PC-9 (cell line): ENCODE measurements at regions not wholly inside any gene's neighbourhood (a gene's known extent, or its start where the extent isn't known, plus 50 kb on each side); places are given as distances from the start of the nearest gene placed in this dataset.
"Not testable (repeated sequence)": the region's sequence is repeated elsewhere in the genome, so short reads cannot be mapped to it uniquely, and the experiment has no call there.

Source experiments
- CTCF ChIP-seq: fragments of 200-600 bp; sonication (generic); conservative IDR thresholded peaks from 2 replicates; pipeline ENCODE4 v1.6.1; 2017; ENCODE audit warnings: mixed run types, antibody characterized with exemption, mild to moderate bottlenecking, moderate library complexity
- EZH2 ChIP-seq: fragments of 200-600 bp; sonication (generic); IDR thresholded peaks from 2 replicates; pipeline ENCODE4 v1.8.0; 2017; ENCODE audit warnings: antibody characterized with exemption, low read depth

GRCh38 chr14:55796513-55796912 is 216.5 kb downstream of the KTN1 start:
- TF ChIP-seq EZH2, CTCF: not testable (repeated sequence)
